ENCODE measurements at regions not wholly inside any gene's neighbourhood (a gene's known extent, or its start where the extent isn't known, plus 50 kb on each side); places are given as distances from the start of the nearest gene placed in this dataset.

- no peaks in the 10 kb centered on the region for H3K36me3 ChIP-seq (ENCODE audit: control insufficient read depth in 2 of 2, insufficient read depth in 1 of 2, low read length in 2 of 2)
- POLR2A ChIA-PET, result no interaction called here
- H3K4me1 ChIP-seq (ENCODE audit: control insufficient read depth, insufficient read depth, low read length), result no peaks in the 10 kb centered on the region
- TF ChIP-seq ZNF394 (tag by site-specific recombination; IDR thresholded peaks at IDR 0.05; ENCODE audit: borderline replicate concordance) (no peak), ZNF776 (tag by site-specific recombination; IDR thresholded peaks at IDR 0.05; ENCODE audit: borderline replicate concordance) (no peak), ZFP69B (tag by site-specific recombination; IDR thresholded peaks at IDR 0.05) (no peak), ZNF548 (tag by site-specific recombination; IDR thresholded peaks at IDR 0.05) (no peak), PRDM4 (tag by site-specific recombination; IDR thresholded peaks at IDR 0.05) (no peak), ZNF670 (tag by site-specific recombination; IDR thresholded peaks at IDR 0.05; ENCODE audit: low read depth) (no peak), ZSCAN23 (tag by site-specific recombination; IDR thresholded peaks at IDR 0.05) (no peak), ZFP37 (tag by site-specific recombination; IDR thresholded peaks at IDR 0.05) (no peak), ZNF555 (tag by site-specific recombination; conservative IDR thresholded peaks at IDR 0.05) (no peak), HOXC10 (CRISPR knock-in tag; IDR thresholded peaks at IDR 0.05) (no peak), ZNF362 (tag by site-specific recombination; IDR thresholded peaks at IDR 0.05) (no peak)
- CTCF ChIA-PET, result no interaction called here
- H3K9me3 ChIP-seq (ENCODE audit: control insufficient read depth, insufficient read depth, low read depth, low read length), result no peaks in the 10 kb centered on the region
- no peak overlapping the region for H3K4me3 ChIP-seq (ENCODE audit: low read depth, low read length)
- no peak overlapping the region for H3K27ac ChIP-seq (ENCODE audit: extremely low read depth, low read depth, low read length)
Observed at GRCh38 chr1:238675221-238675620, 711.1 kb upstream of the CHRM3 start.

GRCh38 chr1:238674316-238674715 is 712.1 kb upstream of the CHRM3 start:
- no peak overlapping the region for H3K27ac ChIP-seq (ENCODE audit: extremely low read depth, low read depth, low read length)
- CTCF ChIA-PET, result no interaction called here
- no peaks in the 10 kb centered on the region for H3K9me3 ChIP-seq (ENCODE audit: control insufficient read depth, insufficient read depth, low read depth, low read length)
- no peak overlapping the region for H3K4me3 ChIP-seq (ENCODE audit: low read depth, low read length)
- POLR2A ChIA-PET, result no interaction called here
- no peaks in the 10 kb centered on the region for H3K36me3 ChIP-seq (ENCODE audit: control insufficient read depth in 2 of 2, insufficient read depth in 1 of 2, low read length in 2 of 2)
- no peaks in the 10 kb centered on the region for H3K4me1 ChIP-seq (ENCODE audit: control insufficient read depth, insufficient read depth, low read length)
- TF ChIP-seq MYNN (tag by site-specific recombination; IDR thresholded peaks at IDR 0.05; ENCODE audit: borderline replicate concordance) (no peak), HIC1 (tag by site-specific recombination; IDR thresholded peaks at IDR 0.05) (no peak)

- no peaks in the 10 kb centered on the region for H3K9me3 ChIP-seq (ENCODE audit: control insufficient read depth, insufficient read depth, low read depth, low read length)
- no peak for TF ChIP-seq ZSCAN23 (tag by site-specific recombination; IDR thresholded peaks at IDR 0.05)
- H3K4me1 ChIP-seq (ENCODE audit: control insufficient read depth, insufficient read depth, low read length), result no peaks in the 10 kb centered on the region
- CTCF ChIA-PET, result no interaction called here
- POLR2A ChIA-PET, result no interaction called here
- H3K36me3 ChIP-seq (ENCODE audit: control insufficient read depth in 2 of 2, insufficient read depth in 1 of 2, low read length in 2 of 2), result no peaks in the 10 kb centered on the region
- no peak overlapping the region for H3K4me3 ChIP-seq (ENCODE audit: low read depth, low read length)
- H3K27ac ChIP-seq (ENCODE audit: extremely low read depth, low read depth, low read length), result no peak overlapping the region
Observed at GRCh38 chr1:238673561-238673960, 712.8 kb upstream of the CHRM3 start.

GRCh38 chr1:238672806-238673205 is 713.6 kb upstream of the CHRM3 start:
- TF ChIP-seq ZNF561 (tag by site-specific recombination; IDR thresholded peaks at IDR 0.05; ENCODE audit: borderline replicate concordance) (no peak), ZNF292 (tag by site-specific recombination; IDR thresholded peaks at IDR 0.05; ENCODE audit: borderline replicate concordance, low read depth) (no peak), ZNF184 (tag by site-specific recombination; IDR thresholded peaks at IDR 0.05) (no peak), ZNF404 (tag by site-specific recombination; IDR thresholded peaks at IDR 0.05) (no peak)
- CTCF ChIA-PET, result no interaction called here
- Histone ChIP-seq H3K9me3 (ENCODE audit: control insufficient read depth, insufficient read depth, low read depth, low read length) (no peaks in the 10 kb centered on the region), H3K4me1 (ENCODE audit: control insufficient read depth, insufficient read depth, low read length) (no peaks in the 10 kb centered on the region), H3K36me3 (ENCODE audit: control insufficient read depth in 2 of 2, insufficient read depth in 1 of 2, low read length in 2 of 2) (no peaks in the 10 kb centered on the region), H3K4me3 (ENCODE audit: low read depth, low read length) (no peak overlapping the region), H3K27ac (ENCODE audit: extremely low read depth, low read depth, low read length) (no peak overlapping the region)
- POLR2A ChIA-PET, result no interaction called here
